ENCODE measurements at regions not wholly inside any gene's neighbourhood (a gene's known extent, or its start where the extent isn't known, plus 50 kb on each side); places are given as distances from the start of the nearest gene placed in this dataset.

- TF ChIP-seq CTCF (IDR thresholded peaks at IDR 0.05; ENCODE audit: low read length): no peak
- no peak for TF ChIP-seq EZH2 (IDR thresholded peaks at IDR 0.05; ENCODE audit: borderline replicate concordance, low read length)
These were observed 275.6 kb upstream of the CXCR4 start for GRCh38 chr2:136393514-136393913.
